K562 (cell line): ENCODE measurements at regions not wholly inside any gene's neighbourhood (a gene's known extent, or its start where the extent isn't known, plus 50 kb on each side); places are given as distances from the start of the nearest gene placed in this dataset.

Experiments
- TF ChIP-seq, protein P1 (sequence below): sonication (generic); formaldehyde crosslinking; IDR thresholded peaks from 2 replicates; pipeline ENCODE4 v1.8.0; 2022; ENCODE audit warnings: mild to moderate bottlenecking, low read depth, missing genetic modification reagents
- TF ChIP-seq, protein P2 (sequence below), 2 experiments: fragments of 450-650 bp; IDR thresholded peaks; 2 replicates each; pipeline ENCODE4 v1.6.1; 2016; ENCODE audit warnings: mild to moderate bottlenecking in 2 of 2, borderline replicate concordance in 1 of 2, low read depth in 1 of 2, moderate library complexity in 1 of 2

DNA sequence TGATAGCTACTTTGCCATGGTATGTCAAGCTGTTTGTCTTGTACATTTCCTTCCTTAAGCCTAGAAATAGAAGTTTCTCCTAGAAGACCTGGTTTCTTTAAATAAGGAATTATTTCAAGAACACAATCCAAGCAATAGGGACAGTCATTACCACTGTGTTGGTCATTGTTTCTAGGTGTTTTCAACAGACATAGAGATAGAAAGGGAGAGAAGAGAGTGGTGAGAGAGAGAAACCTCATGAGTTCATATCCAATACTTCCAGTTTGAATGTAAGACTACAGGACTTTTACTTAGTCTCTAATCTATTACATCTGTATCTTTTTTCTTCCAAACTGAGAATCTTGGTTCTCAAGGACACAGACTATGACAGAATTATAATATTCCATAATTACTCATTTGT is 245.9 kb upstream of the STARD13 start (continued):
- TF ChIP-seq, protein P1, sequence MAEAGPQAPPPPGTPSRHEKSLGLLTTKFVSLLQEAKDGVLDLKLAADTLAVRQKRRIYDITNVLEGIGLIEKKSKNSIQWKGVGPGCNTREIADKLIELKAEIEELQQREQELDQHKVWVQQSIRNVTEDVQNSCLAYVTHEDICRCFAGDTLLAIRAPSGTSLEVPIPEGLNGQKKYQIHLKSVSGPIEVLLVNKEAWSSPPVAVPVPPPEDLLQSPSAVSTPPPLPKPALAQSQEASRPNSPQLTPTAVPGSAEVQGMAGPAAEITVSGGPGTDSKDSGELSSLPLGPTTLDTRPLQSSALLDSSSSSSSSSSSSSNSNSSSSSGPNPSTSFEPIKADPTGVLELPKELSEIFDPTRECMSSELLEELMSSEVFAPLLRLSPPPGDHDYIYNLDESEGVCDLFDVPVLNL (CRISPR knock-in tag) = no peak
- TF ChIP-seq, protein P2, sequence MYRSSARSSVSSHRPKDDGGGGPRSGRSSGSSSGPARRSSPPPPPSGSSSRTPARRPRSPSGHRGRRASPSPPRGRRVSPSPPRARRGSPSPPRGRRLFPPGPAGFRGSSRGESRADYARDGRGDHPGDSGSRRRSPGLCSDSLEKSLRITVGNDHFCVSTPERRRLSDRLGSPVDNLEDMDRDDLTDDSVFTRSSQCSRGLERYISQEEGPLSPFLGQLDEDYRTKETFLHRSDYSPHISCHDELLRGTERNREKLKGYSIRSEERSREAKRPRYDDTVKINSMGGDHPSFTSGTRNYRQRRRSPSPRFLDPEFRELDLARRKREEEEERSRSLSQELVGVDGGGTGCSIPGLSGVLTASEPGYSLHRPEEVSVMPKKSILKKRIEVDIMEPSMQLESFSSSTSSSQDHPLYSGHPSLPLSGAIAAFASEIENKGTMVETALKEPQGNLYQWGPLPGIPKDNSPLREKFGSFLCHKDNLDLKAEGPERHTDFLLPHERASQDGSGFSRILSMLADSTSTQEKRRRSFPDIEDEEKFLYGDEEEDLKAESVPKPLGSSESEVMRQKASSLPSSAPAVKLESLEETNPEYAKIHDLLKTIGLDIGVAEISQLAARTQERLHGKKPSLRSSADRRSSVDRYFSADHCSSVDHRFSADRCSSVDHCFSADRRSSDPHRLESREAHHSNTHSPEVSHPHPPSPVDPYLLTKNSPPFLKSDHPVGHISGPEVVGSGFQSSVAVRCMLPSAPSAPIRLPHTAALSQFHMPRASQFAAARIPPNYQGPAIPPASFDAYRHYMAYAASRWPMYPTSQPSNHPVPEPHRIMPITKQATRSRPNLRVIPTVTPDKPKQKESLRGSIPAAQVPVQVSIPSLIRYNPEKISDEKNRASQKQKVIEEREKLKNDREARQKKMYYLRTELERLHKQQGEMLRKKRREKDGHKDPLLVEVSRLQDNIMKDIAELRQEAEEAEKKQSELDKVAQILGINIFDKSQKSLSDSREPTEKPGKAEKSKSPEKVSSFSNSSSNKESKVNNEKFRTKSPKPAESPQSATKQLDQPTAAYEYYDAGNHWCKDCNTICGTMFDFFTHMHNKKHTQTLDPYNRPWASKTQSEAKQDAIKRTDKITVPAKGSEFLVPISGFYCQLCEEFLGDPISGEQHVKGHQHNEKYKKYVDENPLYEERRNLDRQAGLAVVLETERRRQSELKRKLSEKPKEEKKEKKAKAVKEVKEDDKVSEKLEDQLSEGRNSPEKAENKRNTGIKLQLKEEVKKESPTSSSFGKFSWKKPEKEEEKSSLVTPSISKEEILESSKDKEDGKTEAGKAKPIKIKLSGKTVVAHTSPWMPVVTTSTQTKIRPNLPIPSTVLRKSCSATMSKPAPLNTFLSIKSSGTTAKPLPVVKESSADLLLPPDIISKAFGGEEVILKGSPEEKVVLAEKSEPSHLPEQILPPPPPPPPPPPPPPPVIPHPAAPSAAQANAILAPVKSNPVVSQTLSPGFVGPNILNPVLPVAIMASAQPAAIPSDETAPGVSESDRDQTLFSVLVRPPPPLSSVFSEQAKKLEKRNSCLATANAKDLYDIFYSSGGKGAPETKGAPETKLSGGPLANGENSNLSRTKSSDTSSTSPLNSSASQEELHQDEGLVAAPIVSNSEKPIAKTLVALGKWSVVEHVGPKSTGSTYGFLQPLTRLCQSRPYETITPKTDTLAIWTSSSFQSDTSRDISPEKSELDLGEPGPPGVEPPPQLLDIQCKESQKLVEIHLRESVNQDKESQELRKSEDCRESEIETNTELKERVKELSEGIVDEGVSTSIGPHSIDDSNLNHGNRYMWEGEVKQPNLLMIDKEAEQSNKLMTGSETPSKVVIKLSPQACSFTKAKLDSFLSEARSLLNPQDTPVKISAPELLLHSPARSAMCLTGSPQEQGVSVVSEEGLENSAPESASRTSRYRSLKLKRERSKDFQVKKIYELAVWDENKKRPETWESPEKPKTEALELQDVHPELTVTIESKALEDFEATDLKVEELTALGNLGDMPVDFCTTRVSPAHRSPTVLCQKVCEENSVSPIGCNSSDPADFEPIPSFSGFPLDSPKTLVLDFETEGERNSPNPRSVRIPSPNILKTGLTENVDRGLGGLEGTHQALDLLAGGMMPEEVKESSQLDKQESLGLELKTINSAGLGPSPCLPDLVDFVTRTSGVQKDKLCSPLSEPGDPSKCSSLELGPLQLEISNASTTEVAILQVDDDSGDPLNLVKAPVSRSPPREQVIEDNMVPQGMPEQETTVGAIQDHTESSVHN (IDR thresholded peaks at IDR 0.05; ENCODE audit: borderline replicate concordance in 1 of 2, low read depth in 1 of 2) = no peak
